Neural progenitor cell (in vitro differentiated cells): ENCODE measurements at regions not wholly inside any gene's neighbourhood (a gene's known extent, or its start where the extent isn't known, plus 50 kb on each side); places are given as distances from the start of the nearest gene placed in this dataset.

ENCODE experiments used
- EZH2 ChIP-seq: fragments of 200-600 bp; sonication (generic); IDR thresholded peaks from 2 replicates; pipeline ENCODE4 v1.6.1; 2017; ENCODE audit warnings: antibody characterized with exemption, mild to moderate bottlenecking, moderate library complexity
- TF ChIP-seq, protein P1 (sequence below): fragments of 200-600 bp; sonication (generic); IDR thresholded peaks from 2 replicates; pipeline ENCODE4 v1.5.1; 2017; ENCODE audit warnings: antibody characterized with exemption, mild to moderate bottlenecking

DNA sequence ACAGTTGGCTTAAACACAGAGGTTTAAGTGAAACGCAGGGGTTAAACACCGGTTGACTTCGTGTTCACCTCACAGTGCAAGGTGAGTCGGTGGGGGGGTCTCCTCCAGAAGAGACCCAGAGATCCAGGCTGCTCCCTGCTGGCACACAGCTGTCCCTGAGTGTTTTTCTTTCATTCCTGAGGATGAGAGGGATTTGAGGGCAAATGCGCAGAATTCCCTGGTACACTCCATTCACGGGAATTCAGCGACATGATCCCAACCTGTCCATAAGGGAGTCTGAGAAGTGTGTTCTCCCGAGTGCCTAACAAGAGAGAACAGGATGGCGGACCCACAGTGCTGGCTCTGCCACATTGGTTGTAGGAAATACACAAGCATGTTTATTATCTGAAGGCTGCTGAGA is 107.2 kb upstream of the ESRRB start:
- TF ChIP-seq, protein P1, sequence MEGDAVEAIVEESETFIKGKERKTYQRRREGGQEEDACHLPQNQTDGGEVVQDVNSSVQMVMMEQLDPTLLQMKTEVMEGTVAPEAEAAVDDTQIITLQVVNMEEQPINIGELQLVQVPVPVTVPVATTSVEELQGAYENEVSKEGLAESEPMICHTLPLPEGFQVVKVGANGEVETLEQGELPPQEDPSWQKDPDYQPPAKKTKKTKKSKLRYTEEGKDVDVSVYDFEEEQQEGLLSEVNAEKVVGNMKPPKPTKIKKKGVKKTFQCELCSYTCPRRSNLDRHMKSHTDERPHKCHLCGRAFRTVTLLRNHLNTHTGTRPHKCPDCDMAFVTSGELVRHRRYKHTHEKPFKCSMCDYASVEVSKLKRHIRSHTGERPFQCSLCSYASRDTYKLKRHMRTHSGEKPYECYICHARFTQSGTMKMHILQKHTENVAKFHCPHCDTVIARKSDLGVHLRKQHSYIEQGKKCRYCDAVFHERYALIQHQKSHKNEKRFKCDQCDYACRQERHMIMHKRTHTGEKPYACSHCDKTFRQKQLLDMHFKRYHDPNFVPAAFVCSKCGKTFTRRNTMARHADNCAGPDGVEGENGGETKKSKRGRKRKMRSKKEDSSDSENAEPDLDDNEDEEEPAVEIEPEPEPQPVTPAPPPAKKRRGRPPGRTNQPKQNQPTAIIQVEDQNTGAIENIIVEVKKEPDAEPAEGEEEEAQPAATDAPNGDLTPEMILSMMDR: no peak
- TF ChIP-seq EZH2: no peak
